RWPE1 (cell line): ENCODE measurements at regions not wholly inside any gene's neighbourhood (a gene's known extent, or its start where the extent isn't known, plus 50 kb on each side); places are given as distances from the start of the nearest gene placed in this dataset.

ENCODE experiments used
- CTCF ChIA-PET: fragments of 350-600 bp; sonication (Branson Sonifier 250); formaldehyde crosslinking; extraction: SDS; loops from one replicate; lab custom pipeline; 2021; lab: Yijun Ruan, JAX
- POLR2A ChIA-PET: fragments of 400-600 bp; formaldehyde crosslinking; extraction: SDS; loops from one replicate; lab custom pipeline; 2020; ENCODE audit warnings: antibody characterized with exemption; ENCODE audit not compliant: low non-redundant PET; lab: Yijun Ruan, JAX
- DNase-seq: peaks from one replicate; pipeline ENCODE4 v3.0.0; 2012; ENCODE audit warnings: low spot score
- H3K27ac ChIP-seq: fragments of 450-650 bp; 2 replicates; pipeline ENCODE4 v1.5.1; 2017
- TF ChIP-seq, protein P1 (sequence below): fragments of 450-650 bp; conservative IDR thresholded peaks from 2 replicates; pipeline ENCODE4 v1.5.1; 2017; ENCODE audit warnings: low read depth, mild to moderate bottlenecking

DNA sequence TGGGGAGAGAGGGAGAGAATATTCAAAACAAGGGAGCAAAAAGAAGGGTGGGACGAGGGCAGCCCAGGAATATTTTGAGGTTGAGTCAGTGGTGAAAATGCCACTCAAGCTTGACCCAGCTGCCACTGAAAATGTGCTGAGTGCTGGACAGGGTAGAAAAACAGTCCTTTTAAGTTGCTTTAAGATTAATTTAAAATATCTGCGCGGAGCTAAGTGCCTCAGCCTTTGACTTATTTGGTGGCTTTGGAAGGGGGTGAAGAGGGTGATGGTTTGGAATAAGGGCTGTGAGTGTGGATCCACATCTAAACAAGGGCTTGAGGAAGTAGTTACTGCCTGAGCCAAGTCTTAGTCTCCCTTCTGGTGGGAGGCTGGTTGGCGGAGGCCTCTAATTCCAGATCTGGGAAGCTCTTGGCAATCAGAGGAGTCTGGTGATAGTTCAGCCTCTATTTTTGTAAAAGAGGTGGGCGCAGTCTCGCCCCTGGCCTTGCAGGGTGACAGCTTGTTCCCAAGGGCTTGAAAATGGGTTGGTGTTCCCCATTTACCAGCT is 280.8 kb upstream of the ROPN1 start:
- H3K27ac ChIP-seq, result no peak overlapping the region
- ChIA-PET CTCF (interaction anchor here (0.6 kb wide), 1 partner anchor 550 kb away, joined by 3 read pairs; no protein-coding TSS in a partner anchor), POLR2A (interaction anchor here (0.6 kb wide), 1 partner anchor 52 kb away, joined by 3 read pairs; no protein-coding TSS in a partner anchor)
- DNase-seq, result no peak
- TF ChIP-seq, protein P1, sequence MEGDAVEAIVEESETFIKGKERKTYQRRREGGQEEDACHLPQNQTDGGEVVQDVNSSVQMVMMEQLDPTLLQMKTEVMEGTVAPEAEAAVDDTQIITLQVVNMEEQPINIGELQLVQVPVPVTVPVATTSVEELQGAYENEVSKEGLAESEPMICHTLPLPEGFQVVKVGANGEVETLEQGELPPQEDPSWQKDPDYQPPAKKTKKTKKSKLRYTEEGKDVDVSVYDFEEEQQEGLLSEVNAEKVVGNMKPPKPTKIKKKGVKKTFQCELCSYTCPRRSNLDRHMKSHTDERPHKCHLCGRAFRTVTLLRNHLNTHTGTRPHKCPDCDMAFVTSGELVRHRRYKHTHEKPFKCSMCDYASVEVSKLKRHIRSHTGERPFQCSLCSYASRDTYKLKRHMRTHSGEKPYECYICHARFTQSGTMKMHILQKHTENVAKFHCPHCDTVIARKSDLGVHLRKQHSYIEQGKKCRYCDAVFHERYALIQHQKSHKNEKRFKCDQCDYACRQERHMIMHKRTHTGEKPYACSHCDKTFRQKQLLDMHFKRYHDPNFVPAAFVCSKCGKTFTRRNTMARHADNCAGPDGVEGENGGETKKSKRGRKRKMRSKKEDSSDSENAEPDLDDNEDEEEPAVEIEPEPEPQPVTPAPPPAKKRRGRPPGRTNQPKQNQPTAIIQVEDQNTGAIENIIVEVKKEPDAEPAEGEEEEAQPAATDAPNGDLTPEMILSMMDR, result no peak

GRCh38 chr3:124273651-124274050 is 281.7 kb upstream of the ROPN1 start:
- DNase-seq, result no peak
- no peak overlapping the region for H3K27ac ChIP-seq
- ChIA-PET CTCF (no interaction called here), POLR2A (no interaction called here)
- TF ChIP-seq, protein P1, result no peak

- no peak for DNase-seq
- POLR2A ChIA-PET, result no interaction called here
- CTCF ChIA-PET, result no interaction called here
These were observed 282.1 kb upstream of the ROPN1 start for GRCh38 chr3:124274051-124274450.

DNA sequence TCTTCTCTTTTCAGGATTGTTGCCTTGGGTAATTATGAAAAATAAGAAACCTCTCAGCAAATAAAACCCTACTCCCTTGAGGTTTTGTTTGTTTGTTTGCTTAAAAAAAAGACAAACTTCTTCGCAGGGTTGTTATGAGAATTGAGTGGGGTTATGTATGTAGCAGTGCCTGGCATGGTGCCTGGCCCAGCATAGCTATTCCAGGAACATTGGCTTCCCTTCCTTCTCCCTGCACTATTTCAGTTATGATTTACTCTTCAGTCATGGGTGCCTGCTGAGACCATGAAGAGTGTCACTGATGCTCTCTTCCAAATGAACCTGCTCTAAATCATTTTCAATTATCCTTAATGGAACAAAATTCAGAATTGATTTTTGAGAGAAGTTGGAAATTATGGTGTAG is 283.5 kb upstream of the ROPN1 start:
- no peak overlapping the region for H3K27ac ChIP-seq
- ChIA-PET POLR2A (no interaction called here), CTCF (interaction anchor here (0.5 kb wide), 1 partner anchor 296 kb away, joined by 3 read pairs; no protein-coding TSS in a partner anchor)
- TF ChIP-seq, protein P1, result no peak
- no peak for DNase-seq

More at GRCh38 chr3:124274051-124274450, 282.1 kb upstream of the ROPN1 start:
- TF ChIP-seq, protein P1, result no peak
- no peak overlapping the region for H3K27ac ChIP-seq

DNA sequence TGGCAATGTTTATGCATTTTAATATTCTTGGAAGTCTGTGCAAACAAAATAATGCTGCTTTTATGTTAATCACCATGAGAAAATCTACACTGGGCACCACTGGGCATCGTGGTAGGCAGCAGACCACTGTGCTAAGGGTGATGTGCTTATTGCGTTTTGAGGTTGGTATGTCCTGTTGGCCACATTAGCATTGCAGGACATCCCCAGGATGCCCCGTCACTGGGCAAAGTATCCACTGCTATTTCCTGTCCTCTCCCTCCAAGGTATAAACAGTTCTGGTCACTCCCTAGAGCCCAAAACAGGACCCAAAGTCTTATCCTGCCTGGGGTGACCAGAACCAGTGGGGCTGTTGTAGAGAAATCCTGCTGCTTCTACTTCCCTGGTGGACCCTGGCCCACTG is 284.2 kb upstream of the ROPN1 start:
- DNase-seq, result no peak
- TF ChIP-seq, protein P1, result no peak
- POLR2A ChIA-PET, result no interaction called here
- H3K27ac ChIP-seq, result no peak overlapping the region
- CTCF ChIA-PET, result no interaction called here

DNA sequence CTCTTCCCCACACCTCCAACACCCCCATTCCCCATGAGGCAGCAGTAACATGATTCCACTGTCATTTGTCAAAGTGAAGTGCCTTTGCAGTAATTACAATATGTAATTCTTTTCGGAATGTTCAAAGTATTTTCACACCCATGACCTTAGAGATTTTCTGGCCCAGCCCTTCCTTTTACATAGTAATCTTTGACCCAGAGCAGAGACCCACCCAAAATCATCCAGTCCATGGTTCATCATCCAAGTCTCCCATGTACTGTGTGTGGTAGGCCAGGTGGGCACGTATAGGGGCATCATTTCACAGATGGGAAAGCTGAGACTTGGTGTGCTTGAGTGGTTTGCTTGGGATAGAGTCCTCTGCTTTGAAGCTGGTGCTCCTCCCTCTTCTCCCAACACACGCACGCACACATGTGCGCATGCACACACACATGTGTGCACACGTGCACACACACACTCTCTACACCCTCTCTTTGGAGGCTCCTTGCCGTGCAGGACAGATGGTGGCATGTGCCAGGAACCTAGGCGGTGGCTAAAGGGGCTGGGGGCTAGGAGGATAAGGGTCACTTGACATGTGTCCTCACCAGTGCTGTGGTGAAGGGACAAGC is 284.7 kb upstream of the ROPN1 start:
- H3K27ac ChIP-seq, result no peak overlapping the region
- ChIA-PET POLR2A (no interaction called here), CTCF (no interaction called here)
- TF ChIP-seq, protein P1, result no peak
- DNase-seq, result no peak
